ENCODE measurements at regions not wholly inside any gene's neighbourhood (a gene's known extent, or its start where the extent isn't known, plus 50 kb on each side); places are given as distances from the start of the nearest gene placed in this dataset.

- H3K9ac ChIP-seq (ENCODE audit: insufficient read depth, low read length, poor library complexity, severe bottlenecking) = no peak overlapping the region
- Mint-ChIP-seq H3K9me3 (peaks cover 0 to 7% (median 3%) of the 10 kb centered on the region in 7 donors), H3K4me3 (no peak overlapping the region), H3K4me1 (peaks cover 11% of the 10 kb centered on the region), H3K36me3 (no peaks in the 10 kb centered on the region), H3K27ac (no peak overlapping the region), H3K27me3 (ENCODE audit: low read depth in 3 of 3) (peaks cover 0 to 2% (median 0%) of the 10 kb centered on the region in 3 donors)
- intact Hi-C loops (cut with micrococcal nuclease) = no loop called here
- no peaks in the 10 kb centered on the region for H4K20me1 ChIP-seq (ENCODE audit: insufficient read depth, low read length)
- H3K36me3 ChIP-seq (replicated peaks in 1 of 2; ENCODE audit: control insufficient read depth in 1 of 2, insufficient read depth in 2 of 2, low read length in 2 of 2) = no peaks in the 10 kb centered on the region
- peaks cover 3 to 9% of the 10 kb centered on the region in 2 donors for H3K4me1 ChIP-seq (ENCODE audit: control insufficient read depth in 1 of 2, insufficient read depth in 2 of 2, low read length in 2 of 2)
- no peak for DNase-seq
- H3K27me3 ChIP-seq (ENCODE audit: control insufficient read depth in 2 of 2, insufficient read depth in 2 of 2, low read length in 2 of 2) = no peaks in the 10 kb centered on the region
- no peak overlapping the region for H2AFZ ChIP-seq (ENCODE audit: insufficient read depth, low read depth, low read length, poor library complexity, severe bottlenecking)
- no peak overlapping the region for H3K4me2 ChIP-seq (replicated peaks; ENCODE audit: extremely low read depth, low read length, poor library complexity, severe bottlenecking)
- no peak overlapping the region for H3K4me3 ChIP-seq (replicated peaks in 1 of 3; ENCODE audit: low read depth in 2 of 3, low read length in 3 of 3)
- no peak overlapping the region for H3K27ac ChIP-seq (ENCODE audit: low read depth in 1 of 2, low read length in 2 of 2)
- TF ChIP-seq, protein P1, sequence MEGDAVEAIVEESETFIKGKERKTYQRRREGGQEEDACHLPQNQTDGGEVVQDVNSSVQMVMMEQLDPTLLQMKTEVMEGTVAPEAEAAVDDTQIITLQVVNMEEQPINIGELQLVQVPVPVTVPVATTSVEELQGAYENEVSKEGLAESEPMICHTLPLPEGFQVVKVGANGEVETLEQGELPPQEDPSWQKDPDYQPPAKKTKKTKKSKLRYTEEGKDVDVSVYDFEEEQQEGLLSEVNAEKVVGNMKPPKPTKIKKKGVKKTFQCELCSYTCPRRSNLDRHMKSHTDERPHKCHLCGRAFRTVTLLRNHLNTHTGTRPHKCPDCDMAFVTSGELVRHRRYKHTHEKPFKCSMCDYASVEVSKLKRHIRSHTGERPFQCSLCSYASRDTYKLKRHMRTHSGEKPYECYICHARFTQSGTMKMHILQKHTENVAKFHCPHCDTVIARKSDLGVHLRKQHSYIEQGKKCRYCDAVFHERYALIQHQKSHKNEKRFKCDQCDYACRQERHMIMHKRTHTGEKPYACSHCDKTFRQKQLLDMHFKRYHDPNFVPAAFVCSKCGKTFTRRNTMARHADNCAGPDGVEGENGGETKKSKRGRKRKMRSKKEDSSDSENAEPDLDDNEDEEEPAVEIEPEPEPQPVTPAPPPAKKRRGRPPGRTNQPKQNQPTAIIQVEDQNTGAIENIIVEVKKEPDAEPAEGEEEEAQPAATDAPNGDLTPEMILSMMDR (IDR thresholded peaks at IDR 0.05) = no peak
- H3K9me3 ChIP-seq (replicated peaks in 1 of 2; ENCODE audit: control insufficient read depth in 1 of 2, insufficient read depth in 1 of 2, low read length in 2 of 2) = no peaks in the 10 kb centered on the region
- WGBS (ENCODE audit: insufficient coverage) = no CpG with 5 or more reads among the region's 3 CpGs
- no peaks in the 10 kb centered on the region for H3K79me2 ChIP-seq (ENCODE audit: insufficient read depth, low read length)
Measured at GRCh38 chr1:81190003-81190402, 610.7 kb upstream of the ADGRL2 start.

- no peak overlapping the region for H3K4me2 ChIP-seq (replicated peaks; ENCODE audit: extremely low read depth, low read length, poor library complexity, severe bottlenecking)
- Mint-ChIP-seq H3K9me3 (peaks cover 0 to 11% (median 6%) of the 10 kb centered on the region in 7 donors), H3K27ac (no peak overlapping the region), H3K27me3 (ENCODE audit: low read depth in 3 of 3) (peaks cover 0 to 2% (median 0%) of the 10 kb centered on the region in 3 donors), H3K36me3 (no peaks in the 10 kb centered on the region), H3K4me3 (no peak overlapping the region), H3K4me1 (peaks cover 8% of the 10 kb centered on the region)
- no peaks in the 10 kb centered on the region for H3K36me3 ChIP-seq (replicated peaks in 1 of 2; ENCODE audit: control insufficient read depth in 1 of 2, insufficient read depth in 2 of 2, low read length in 2 of 2)
- no peaks in the 10 kb centered on the region for H3K79me2 ChIP-seq (ENCODE audit: insufficient read depth, low read length)
- no peak for DNase-seq
- peaks cover 3 to 9% of the 10 kb centered on the region in 2 donors for H3K4me1 ChIP-seq (ENCODE audit: control insufficient read depth in 1 of 2, insufficient read depth in 2 of 2, low read length in 2 of 2)
- no CpG with 5 or more reads among the region's 1 CpG for WGBS (ENCODE audit: insufficient coverage)
- H3K27ac ChIP-seq (ENCODE audit: low read depth in 1 of 2, low read length in 2 of 2) = no peak overlapping the region
- no peaks in the 10 kb centered on the region for H3K27me3 ChIP-seq (ENCODE audit: control insufficient read depth in 2 of 2, insufficient read depth in 2 of 2, low read length in 2 of 2)
- H3K9me3 ChIP-seq (replicated peaks in 1 of 2; ENCODE audit: control insufficient read depth in 1 of 2, insufficient read depth in 1 of 2, low read length in 2 of 2) = no peaks in the 10 kb centered on the region
- H3K4me3 ChIP-seq (replicated peaks in 1 of 3; ENCODE audit: low read depth in 2 of 3, low read length in 3 of 3) = no peak overlapping the region
- no peak overlapping the region for H3K9ac ChIP-seq (ENCODE audit: insufficient read depth, low read length, poor library complexity, severe bottlenecking)
- no peak overlapping the region for H2AFZ ChIP-seq (ENCODE audit: insufficient read depth, low read depth, low read length, poor library complexity, severe bottlenecking)
- TF ChIP-seq, protein P1 (IDR thresholded peaks at IDR 0.05) = no peak
- H4K20me1 ChIP-seq (ENCODE audit: insufficient read depth, low read length) = no peaks in the 10 kb centered on the region
- intact Hi-C loops (cut with micrococcal nuclease) = no loop called here
Measured at GRCh38 chr1:81187635-81188034, 613.1 kb upstream of the ADGRL2 start.
